SK-N-MC (cell line): ENCODE measurements at regions not wholly inside any gene's neighbourhood (a gene's known extent, or its start where the extent isn't known, plus 50 kb on each side); places are given as distances from the start of the nearest gene placed in this dataset.

Experiments used
- EZH2 ChIP-seq: fragments of 200-600 bp; sonication (generic); IDR thresholded peaks from one replicate; pipeline ENCODE4 v1.6.1; 2017; ENCODE audit warnings: antibody characterized with exemption
- FOXP2 ChIP-seq: optimal IDR thresholded peaks from 2 replicates; pipeline ENCODE3; 2011; ENCODE audit warnings: mild to moderate bottlenecking, moderate library complexity; ENCODE audit not compliant: insufficient read depth; ENCODE audit errors: extremely low read length, control extremely low read depth
- POLR2AphosphoS5 ChIP-seq: IDR thresholded peaks from 2 replicates; pipeline ENCODE4 v1.6.1; 2012; ENCODE audit warnings: mild to moderate bottlenecking, low read depth, low read length, borderline replicate concordance

GRCh38 chr18:72041313-72042032, 502.7 kb downstream of the CBLN2 start:
- TF ChIP-seq EZH2: no peak
- no peak for TF ChIP-seq POLR2AphosphoS5
- TF ChIP-seq FOXP2: no peak
